ENCODE measurements at regions not wholly inside any gene's neighbourhood (a gene's known extent, or its start where the extent isn't known, plus 50 kb on each side); places are given as distances from the start of the nearest gene placed in this dataset.

DNA sequence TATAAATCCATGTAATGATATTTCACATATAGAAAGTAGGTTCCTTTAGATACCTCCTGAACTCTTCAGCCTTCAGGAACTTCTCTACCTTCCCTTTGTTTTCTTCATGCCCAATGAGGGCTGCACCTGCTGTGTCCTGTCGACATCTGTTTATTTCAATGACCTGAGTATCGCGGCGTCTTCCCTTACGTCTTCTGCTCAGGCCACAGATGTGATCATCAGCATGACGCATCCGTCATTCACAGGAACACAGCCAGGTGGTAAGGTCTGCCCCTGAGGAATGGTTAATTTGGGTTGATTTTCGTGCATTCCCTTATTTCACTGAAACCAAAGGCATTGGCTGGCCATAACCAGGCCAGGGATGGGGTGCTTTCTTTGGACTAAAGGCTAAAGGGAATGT is 217.1 kb downstream of the MED10 start:
- no peak overlapping the region for H3K27ac ChIP-seq (ENCODE audit: low read length)
- DNase-seq (no peak), ATAC-seq (no peak)
- H3K4me1 ChIP-seq (ENCODE audit: control insufficient read depth, insufficient read depth, low read length): no peaks in the 10 kb centered on the region
- WGBS: 78% methylated on average over 8 of the region's 8 CpGs
- no peaks in the 10 kb centered on the region for H3K27me3 ChIP-seq (ENCODE audit: control insufficient read depth, insufficient read depth)
- peaks cover 14% of the 10 kb centered on the region for H3K9me3 ChIP-seq (ENCODE audit: control insufficient read depth, low read length)
- H3K4me3 ChIP-seq (ENCODE audit: low read length): no peak overlapping the region
- intact Hi-C loops (cut with DNase I): no loop called here

DNA sequence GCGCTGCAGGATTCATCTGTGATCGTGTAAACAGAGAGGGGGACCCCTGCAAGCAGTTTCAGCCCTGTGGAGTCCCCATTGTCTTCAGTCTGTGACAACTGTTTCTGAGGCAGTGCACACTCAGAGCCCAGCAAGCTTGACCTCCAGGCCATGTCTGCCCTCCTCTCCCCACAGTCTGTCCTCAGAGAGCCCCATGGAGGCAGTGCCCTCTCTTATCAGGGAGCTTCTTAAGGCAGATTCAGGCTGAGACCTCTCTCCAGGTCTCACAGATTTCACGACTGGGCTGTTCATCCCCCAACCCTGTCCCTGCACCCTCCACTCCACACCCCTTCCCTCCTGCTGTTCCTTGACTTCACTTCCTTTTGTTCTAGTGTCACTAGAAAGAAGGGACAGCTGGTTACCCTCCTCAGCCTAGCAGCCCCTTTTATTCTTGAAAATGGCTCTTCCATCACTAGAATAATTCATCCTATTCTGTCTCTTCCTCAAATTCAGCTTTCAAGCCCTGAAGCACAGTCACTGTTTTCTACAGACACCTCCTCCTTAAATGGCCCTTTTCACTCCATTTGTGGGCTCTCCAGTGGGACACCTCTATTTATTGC is 218.4 kb downstream of the MED10 start:
- Histone ChIP-seq H3K9me3 (ENCODE audit: control insufficient read depth, low read length) (peaks cover 16% of the 10 kb centered on the region), H3K27me3 (ENCODE audit: control insufficient read depth, insufficient read depth) (no peaks in the 10 kb centered on the region), H3K27ac (ENCODE audit: low read length) (no peak overlapping the region), H3K4me3 (ENCODE audit: low read length) (no peak overlapping the region), H3K4me1 (ENCODE audit: control insufficient read depth, insufficient read depth, low read length) (no peaks in the 10 kb centered on the region)
- intact Hi-C loops (cut with DNase I): no loop called here
- ATAC-seq (no peak), DNase-seq (no peak)
- WGBS: 40% methylated on average over 3 of the region's 3 CpGs

DNA sequence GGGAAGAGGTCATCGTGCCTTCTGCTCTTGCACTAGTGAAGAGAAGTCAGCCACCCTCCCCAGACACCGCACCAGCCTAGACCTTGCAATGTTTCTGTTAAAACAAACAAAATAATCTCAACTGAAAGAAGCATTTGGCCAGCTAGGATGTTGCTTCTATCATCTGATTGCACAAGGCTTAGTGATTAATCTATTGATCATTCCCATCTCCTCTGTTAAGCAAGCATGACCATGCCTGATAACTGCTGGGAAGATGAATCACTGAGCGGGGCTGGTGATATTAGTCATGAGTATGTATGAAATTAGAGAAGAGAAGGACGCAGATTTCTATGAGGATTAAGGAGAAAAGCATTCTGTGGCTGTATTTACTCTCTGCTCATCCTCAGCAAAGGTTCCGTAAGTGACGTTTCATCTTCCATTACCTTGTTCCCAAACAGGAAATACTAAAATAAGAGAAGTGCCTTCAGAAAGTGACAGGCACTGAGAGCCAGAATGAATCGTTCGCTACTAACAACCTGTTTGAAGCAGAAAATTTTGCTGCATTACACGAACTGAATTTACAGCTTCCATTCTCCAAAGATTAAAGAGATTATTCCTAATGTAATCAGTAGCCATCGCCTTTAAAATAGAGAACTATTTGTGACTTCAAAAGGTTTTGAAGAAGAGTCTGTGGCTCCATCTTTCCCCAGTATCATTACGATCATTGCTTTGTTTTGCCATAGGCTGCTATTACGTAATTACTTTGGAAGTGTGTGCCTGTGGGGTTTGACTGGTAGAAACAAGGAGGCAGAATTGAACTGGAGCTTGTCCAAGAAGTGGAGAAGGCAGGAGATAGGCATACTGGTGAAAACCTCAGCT is 219.1 kb downstream of the MED10 start:
- H3K27ac ChIP-seq (ENCODE audit: low read length): no peak overlapping the region
- H3K9me3 ChIP-seq (ENCODE audit: control insufficient read depth, low read length): peaks cover 16% of the 10 kb centered on the region
- H3K27me3 ChIP-seq (ENCODE audit: control insufficient read depth, insufficient read depth): no peaks in the 10 kb centered on the region
- intact Hi-C loops (cut with DNase I): no loop called here
- no peak overlapping the region for H3K4me3 ChIP-seq (ENCODE audit: low read length)
- ATAC-seq (no peak), DNase-seq (no peak)
- 67% methylated on average over 12 of the region's 12 CpGs for WGBS
- no peaks in the 10 kb centered on the region for H3K4me1 ChIP-seq (ENCODE audit: control insufficient read depth, insufficient read depth, low read length)

DNA sequence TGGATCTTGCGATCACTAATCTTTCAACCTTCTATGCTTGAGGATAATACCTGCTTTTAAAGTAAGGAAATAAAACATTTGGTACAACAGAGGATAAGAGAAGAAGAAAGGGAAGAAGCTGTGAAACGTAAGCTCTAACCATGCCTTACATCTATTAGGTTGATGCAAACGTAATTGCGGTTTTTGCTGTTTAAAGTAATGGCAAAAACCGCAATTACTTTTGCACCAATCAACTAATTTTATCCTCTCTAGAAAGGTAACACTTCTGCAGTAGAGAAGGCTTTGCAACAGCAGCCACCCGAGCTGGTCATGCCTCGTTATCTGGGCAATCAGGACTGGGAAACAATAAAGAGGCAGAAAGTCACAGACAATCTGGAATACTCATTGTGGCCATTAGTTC is 224.1 kb downstream of the MED10 start:
- DNase-seq (no peak), ATAC-seq (no peak)
- H3K9me3 ChIP-seq (ENCODE audit: control insufficient read depth, low read length): peaks cover 8% of the 10 kb centered on the region
- intact Hi-C loops (cut with DNase I): no loop called here
- 83% methylated on average over 7 of the region's 7 CpGs for WGBS
- no peak overlapping the region for H3K27ac ChIP-seq (ENCODE audit: low read length)
- no peaks in the 10 kb centered on the region for H3K27me3 ChIP-seq (ENCODE audit: control insufficient read depth, insufficient read depth)
- H3K4me3 ChIP-seq (ENCODE audit: low read length): no peak overlapping the region
- H3K4me1 ChIP-seq (ENCODE audit: control insufficient read depth, insufficient read depth, low read length): no peaks in the 10 kb centered on the region

DNA sequence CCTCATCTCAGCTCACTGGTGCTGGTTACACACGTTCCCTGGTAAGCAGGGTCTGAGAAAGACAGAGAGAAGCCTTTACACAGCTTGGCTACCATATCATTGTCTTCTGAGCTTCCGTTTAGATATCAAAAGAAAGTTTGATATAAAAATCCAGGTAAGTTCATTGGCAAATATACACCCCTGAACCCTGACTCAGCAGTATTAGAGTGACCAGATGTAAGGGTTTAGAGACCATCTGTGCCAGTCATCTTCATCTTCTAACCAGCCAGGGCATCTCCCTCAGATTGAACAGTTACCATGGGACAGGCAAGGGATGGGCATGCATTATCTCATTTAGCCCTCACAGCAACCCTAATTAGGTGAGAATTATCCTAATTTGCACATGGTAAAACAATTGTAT is 232.1 kb downstream of the MED10 start:
- intact Hi-C loops (cut with DNase I): no loop called here
- 73% methylated on average over 2 of the region's 2 CpGs for WGBS
- Histone ChIP-seq H3K4me3 (ENCODE audit: low read length) (no peak overlapping the region), H3K4me1 (ENCODE audit: control insufficient read depth, insufficient read depth, low read length) (no peaks in the 10 kb centered on the region), H3K9me3 (ENCODE audit: control insufficient read depth, low read length) (peaks cover 4% of the 10 kb centered on the region), H3K27ac (ENCODE audit: low read length) (no peak overlapping the region), H3K27me3 (ENCODE audit: control insufficient read depth, insufficient read depth) (no peaks in the 10 kb centered on the region)
- no peak for DNase-seq
- no peak for ATAC-seq

DNA sequence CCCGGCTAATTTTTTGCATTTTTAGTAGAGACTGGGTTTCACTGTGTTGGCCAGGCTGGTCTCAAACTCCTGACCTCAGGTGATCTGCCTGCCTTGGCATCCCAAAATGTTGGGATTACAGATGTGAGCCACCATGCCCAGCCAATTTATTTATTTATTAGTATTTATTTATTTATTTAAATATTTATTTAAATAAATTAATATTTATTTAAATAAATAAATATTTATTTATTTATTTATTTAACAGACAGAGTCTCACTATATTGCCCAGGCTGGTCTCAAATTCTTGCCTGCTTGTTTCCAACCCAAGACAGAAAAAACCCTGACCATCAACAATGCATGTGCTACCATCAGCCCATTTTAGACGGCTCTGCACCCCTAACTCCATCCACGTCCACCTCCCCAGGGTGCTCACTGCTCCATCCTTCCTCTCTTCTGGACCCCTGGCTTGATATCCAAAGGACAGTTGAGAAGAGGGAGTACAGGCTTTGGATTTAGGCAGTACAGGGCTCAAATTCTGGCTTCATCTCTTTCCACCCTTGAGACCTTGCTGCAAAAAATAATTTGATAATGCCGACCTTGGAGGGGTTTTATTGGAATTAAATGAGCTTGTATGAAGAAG is 232.6 kb downstream of the MED10 start:
- no peak overlapping the region for H3K4me3 ChIP-seq (ENCODE audit: low read length)
- DNase-seq: no peak
- intact Hi-C loops (cut with DNase I): no loop called here

DNA sequence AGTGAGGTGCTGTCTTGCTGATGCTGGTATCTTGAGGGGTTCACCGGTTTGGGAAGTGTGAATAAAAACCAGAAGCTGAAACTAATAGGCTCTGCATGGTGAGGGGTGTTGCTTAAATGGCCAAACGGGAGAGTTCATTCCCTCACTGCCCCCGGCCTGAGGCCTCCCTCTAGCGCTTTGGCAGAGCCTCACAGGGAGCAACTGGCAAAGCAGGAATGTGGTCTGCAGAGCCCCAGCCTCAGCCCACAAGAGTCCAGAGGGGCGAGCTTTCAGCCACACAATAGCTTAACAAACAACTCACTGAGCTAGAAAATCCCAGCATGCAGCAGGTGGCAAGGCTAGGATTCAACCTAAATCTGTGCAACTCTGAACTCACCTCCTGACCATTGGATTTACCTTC is 234.8 kb downstream of the MED10 start:
- H3K27me3 ChIP-seq (ENCODE audit: control insufficient read depth, insufficient read depth): peaks cover 2% of the 10 kb centered on the region
- peaks cover 4% of the 10 kb centered on the region for H3K9me3 ChIP-seq (ENCODE audit: control insufficient read depth, low read length)
- no peak overlapping the region for H3K27ac ChIP-seq (ENCODE audit: low read length)
- no peak overlapping the region for H3K4me3 ChIP-seq (ENCODE audit: low read length)
- WGBS: 54% methylated on average over 5 of the region's 5 CpGs
- no peak for DNase-seq
- intact Hi-C loops (cut with DNase I): no loop called here
- no peak for ATAC-seq
- no peaks in the 10 kb centered on the region for H3K4me1 ChIP-seq (ENCODE audit: control insufficient read depth, insufficient read depth, low read length)

More for the DNA sequence above, 232.6 kb downstream of the MED10 start:
- no peaks in the 10 kb centered on the region for H3K27me3 ChIP-seq (ENCODE audit: control insufficient read depth, insufficient read depth)
- no peak for ATAC-seq
- H3K9me3 ChIP-seq (ENCODE audit: control insufficient read depth, low read length): peaks cover 4% of the 10 kb centered on the region
- WGBS: 83% methylated on average over 4 of the region's 4 CpGs
- no peak overlapping the region for H3K27ac ChIP-seq (ENCODE audit: low read length)
- H3K4me1 ChIP-seq (ENCODE audit: control insufficient read depth, insufficient read depth, low read length): no peaks in the 10 kb centered on the region

DNA sequence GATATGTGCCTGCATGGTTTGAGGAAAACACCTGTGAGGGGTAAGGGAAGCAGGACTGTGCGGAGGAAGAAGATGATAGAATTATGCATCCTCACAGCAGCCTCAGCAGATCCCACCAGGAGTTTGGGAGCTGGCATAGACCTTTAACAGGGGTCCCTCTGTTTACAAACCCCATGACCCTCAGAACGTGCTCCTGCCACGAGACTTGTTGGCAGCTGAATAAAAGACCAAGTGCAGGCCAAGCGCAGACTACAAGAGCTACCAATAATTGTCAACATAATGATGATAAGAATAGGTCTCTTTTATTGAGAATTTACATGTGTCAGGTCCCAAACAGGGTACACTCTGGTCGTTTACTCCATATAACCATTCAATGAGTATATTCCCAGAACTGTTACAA is 236.0 kb downstream of the MED10 start:
- ATAC-seq (no peak), DNase-seq (no peak)
- no peak overlapping the region for H3K27ac ChIP-seq (ENCODE audit: low read length)
- no peaks in the 10 kb centered on the region for H3K4me1 ChIP-seq (ENCODE audit: control insufficient read depth, insufficient read depth, low read length)
- peaks cover 2% of the 10 kb centered on the region for H3K27me3 ChIP-seq (ENCODE audit: control insufficient read depth, insufficient read depth)
- H3K9me3 ChIP-seq (ENCODE audit: control insufficient read depth, low read length): peaks cover 4% of the 10 kb centered on the region
- intact Hi-C loops (cut with DNase I): no loop called here
- 66% methylated on average over 5 of the region's 5 CpGs for WGBS
- H3K4me3 ChIP-seq (ENCODE audit: low read length): no peak overlapping the region

DNA sequence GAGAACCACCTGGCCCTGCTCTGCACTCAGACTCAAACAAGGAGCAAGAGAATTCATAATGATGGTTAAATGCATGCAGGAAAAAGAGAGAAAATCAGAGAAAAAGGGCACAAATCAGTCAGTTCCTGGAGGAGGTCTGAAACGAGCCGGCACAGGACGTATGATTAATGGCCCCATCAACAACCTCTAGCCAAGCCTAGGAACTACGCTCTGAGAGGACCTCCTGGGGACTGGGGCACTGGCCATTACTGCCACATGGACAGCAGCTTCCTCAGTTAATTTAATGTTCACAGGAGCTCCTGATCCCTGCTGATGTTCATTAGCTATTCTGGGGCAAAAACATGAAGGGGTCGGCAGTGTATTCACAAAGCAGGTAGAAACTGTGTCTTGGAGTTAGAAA is 238.1 kb downstream of the MED10 start:
- 44% methylated on average over 5 of the region's 5 CpGs for WGBS
- Histone ChIP-seq H3K4me3 (ENCODE audit: low read length) (no peak overlapping the region), H3K27ac (ENCODE audit: low read length) (no peak overlapping the region), H3K9me3 (ENCODE audit: control insufficient read depth, low read length) (peaks cover 4% of the 10 kb centered on the region), H3K27me3 (ENCODE audit: control insufficient read depth, insufficient read depth) (peaks cover 2% of the 10 kb centered on the region), H3K4me1 (ENCODE audit: control insufficient read depth, insufficient read depth, low read length) (no peaks in the 10 kb centered on the region)
- ATAC-seq (no peak), DNase-seq (no peak)
- intact Hi-C loops (cut with DNase I): no loop called here

DNA sequence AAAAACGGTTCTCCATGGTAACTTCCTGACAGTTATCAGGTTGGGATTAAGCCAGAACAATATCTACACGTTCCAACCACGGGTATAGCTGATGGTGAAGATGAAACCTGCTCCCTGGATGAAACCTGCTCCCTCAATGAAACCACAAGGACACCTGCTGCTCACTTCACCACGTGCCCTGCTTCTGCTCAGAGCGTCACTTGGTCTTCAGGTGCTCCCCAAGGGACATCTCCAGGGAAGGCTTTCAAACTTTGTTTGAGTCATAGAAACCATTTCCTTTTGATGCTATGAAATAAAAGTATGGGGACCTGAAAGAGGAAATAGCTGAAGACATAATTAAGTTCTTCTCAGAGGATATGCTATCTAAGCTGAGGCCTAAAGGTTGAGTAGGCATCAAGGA is 242.4 kb downstream of the MED10 start:
- H3K9me3 ChIP-seq (ENCODE audit: control insufficient read depth, low read length): no peaks in the 10 kb centered on the region
- DNase-seq (no peak), ATAC-seq (no peak)
- 59% methylated on average over 5 of the region's 5 CpGs for WGBS
- H3K4me1 ChIP-seq (ENCODE audit: control insufficient read depth, insufficient read depth, low read length): no peaks in the 10 kb centered on the region
- intact Hi-C loops (cut with DNase I): no loop called here
- peaks cover 2% of the 10 kb centered on the region for H3K27me3 ChIP-seq (ENCODE audit: control insufficient read depth, insufficient read depth)
- H3K27ac ChIP-seq (ENCODE audit: low read length): no peak overlapping the region
- H3K4me3 ChIP-seq (ENCODE audit: low read length): no peak overlapping the region

DNA sequence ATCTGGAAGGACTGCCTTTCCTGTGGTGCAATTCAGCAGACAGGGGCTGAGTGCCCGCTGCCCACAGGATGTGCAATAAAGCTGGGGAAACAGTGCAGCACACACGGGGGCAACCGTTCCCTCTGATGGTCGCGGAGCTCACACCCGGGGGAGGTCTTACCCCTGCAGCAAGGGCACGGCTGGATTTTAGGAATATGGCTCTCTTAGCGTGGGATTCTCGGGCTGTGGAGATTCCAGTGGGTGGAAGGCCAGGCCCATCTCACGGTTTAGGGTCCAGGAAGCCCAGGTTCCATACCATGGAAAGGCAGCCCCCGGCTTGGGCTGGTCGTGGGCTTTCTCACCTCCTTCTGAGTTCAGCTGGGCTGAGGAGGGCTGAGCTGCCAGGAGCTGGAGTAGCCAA is 244.1 kb downstream of the MED10 start:
- WGBS: 76% methylated on average over 12 of the region's 12 CpGs
- no peak for ATAC-seq
- no peaks in the 10 kb centered on the region for H3K9me3 ChIP-seq (ENCODE audit: control insufficient read depth, low read length)

More for the DNA sequence above, 244.1 kb downstream of the MED10 start:
- Histone ChIP-seq H3K4me3 (ENCODE audit: low read length) (no peak overlapping the region), H3K27me3 (ENCODE audit: control insufficient read depth, insufficient read depth) (no peaks in the 10 kb centered on the region), H3K27ac (ENCODE audit: low read length) (no peak overlapping the region), H3K4me1 (ENCODE audit: control insufficient read depth, insufficient read depth, low read length) (no peaks in the 10 kb centered on the region)
- DNase-seq: no peak
- intact Hi-C loops (cut with DNase I): no loop called here
